Activated T-cell treated with anti-CD3 and anti-CD28 coated beads, Interleukin-2, amount 50 U/mL, for 4 hours (primary cell): ENCODE measurements at regions not wholly inside any gene's neighbourhood (a gene's known extent, or its start where the extent isn't known, plus 50 kb on each side); places are given as distances from the start of the nearest gene placed in this dataset.

Experiments
- ATAC-seq, 2 donors: fragments of 200-7000 bp; cut with Tn5 transposase; one replicate each; pipeline ENCODE4 v1.10.0; 2021
- DNase-seq: peaks from one replicate; pipeline ENCODE4 v3.0.0-alpha.2; 2020
- H3K27me3 Mint-ChIP-seq: one replicate; pipeline ENCODE4 v1.8.0; 2021; ENCODE audit warnings: low read depth, mixed read lengths
- H3K36me3 Mint-ChIP-seq: one replicate; pipeline ENCODE4 v1.8.0; 2022; ENCODE audit warnings: mixed read lengths; ENCODE audit not compliant: insufficient read depth
- H3K4me1 Mint-ChIP-seq: one replicate; pipeline ENCODE4 v1.8.0; 2021; ENCODE audit warnings: low read depth, mixed read lengths
- H3K4me3 Mint-ChIP-seq: one replicate; pipeline ENCODE4 v1.8.0; 2021; ENCODE audit warnings: mild to moderate bottlenecking, moderate library complexity, mixed read lengths
- H3K9me3 Mint-ChIP-seq: one replicate; pipeline ENCODE4 v1.8.0; 2021; ENCODE audit warnings: mixed read lengths

GRCh38 chr5:2142456-2142954 lies 259.8 kb upstream of the IRX4 start:
- no peaks in the 10 kb centered on the region for H3K36me3 Mint-ChIP-seq
- DNase-seq (no peak), ATAC-seq (no peak)
- H3K4me3 Mint-ChIP-seq, result no peak overlapping the region
- H3K27me3 Mint-ChIP-seq, result peaks cover 12% of the 10 kb centered on the region
- no peaks in the 10 kb centered on the region for H3K4me1 Mint-ChIP-seq
- H3K9me3 Mint-ChIP-seq, result no peaks in the 10 kb centered on the region

GRCh38 chr5:2141254-2142000 lies 258.7 kb upstream of the IRX4 start:
- H3K9me3 Mint-ChIP-seq, result no peaks in the 10 kb centered on the region
- H3K4me1 Mint-ChIP-seq, result peaks cover 2% of the 10 kb centered on the region
- peaks cover 12% of the 10 kb centered on the region for H3K27me3 Mint-ChIP-seq
- H3K36me3 Mint-ChIP-seq, result no peaks in the 10 kb centered on the region
- no peak overlapping the region for H3K4me3 Mint-ChIP-seq
- DNase-seq (no peak), ATAC-seq (no peak)

- ATAC-seq, result no peak
- no peak for DNase-seq
- Mint-ChIP-seq H3K36me3 (no peaks in the 10 kb centered on the region), H3K4me3 (no peak overlapping the region), H3K9me3 (no peaks in the 10 kb centered on the region), H3K4me1 (peaks cover 3% of the 10 kb centered on the region), H3K27me3 (peaks cover 12% of the 10 kb centered on the region)
Observed at GRCh38 chr5:2140501-2141175, 257.9 kb upstream of the IRX4 start.

- Mint-ChIP-seq H3K27me3 (peaks cover 12% of the 10 kb centered on the region), H3K9me3 (no peaks in the 10 kb centered on the region), H3K4me3 (no peak overlapping the region), H3K36me3 (no peaks in the 10 kb centered on the region), H3K4me1 (peaks cover 3% of the 10 kb centered on the region)
- DNase-seq (no peak), ATAC-seq (no peak)
Observed at GRCh38 chr5:2139478-2139877, 256.8 kb upstream of the IRX4 start.

- DNase-seq (no peak), ATAC-seq (no peak)
- no peaks in the 10 kb centered on the region for H3K36me3 Mint-ChIP-seq
- peaks cover 12% of the 10 kb centered on the region for H3K27me3 Mint-ChIP-seq
- H3K9me3 Mint-ChIP-seq, result no peaks in the 10 kb centered on the region
- H3K4me3 Mint-ChIP-seq, result no peak overlapping the region
- peaks cover 3% of the 10 kb centered on the region for H3K4me1 Mint-ChIP-seq
Observed at GRCh38 chr5:2138896-2139295, 256.2 kb upstream of the IRX4 start.

GRCh38 chr5:2137444-2138050 lies 254.8 kb upstream of the IRX4 start:
- no peaks in the 10 kb centered on the region for H3K36me3 Mint-ChIP-seq
- peaks cover 9% of the 10 kb centered on the region for H3K27me3 Mint-ChIP-seq
- peaks cover 3% of the 10 kb centered on the region for H3K4me1 Mint-ChIP-seq
- H3K9me3 Mint-ChIP-seq, result no peaks in the 10 kb centered on the region
- H3K4me3 Mint-ChIP-seq, result no peak overlapping the region
- DNase-seq (no peak), ATAC-seq (no peak)

GRCh38 chr5:2136728-2137333 lies 254.1 kb upstream of the IRX4 start:
- H3K36me3 Mint-ChIP-seq, result no peaks in the 10 kb centered on the region
- peak; percentile 11 for DNase-seq
- peaks cover 9% of the 10 kb centered on the region for H3K27me3 Mint-ChIP-seq
- H3K4me1 Mint-ChIP-seq, result peaks cover 3% of the 10 kb centered on the region
- no peak overlapping the region for H3K4me3 Mint-ChIP-seq
- no peaks in the 10 kb centered on the region for H3K9me3 Mint-ChIP-seq
- ATAC-seq, result no peak

- ATAC-seq (no peak), DNase-seq (no peak)
- Mint-ChIP-seq H3K9me3 (no peaks in the 10 kb centered on the region), H3K4me1 (peaks cover 3% of the 10 kb centered on the region), H3K4me3 (no peak overlapping the region), H3K36me3 (no peaks in the 10 kb centered on the region), H3K27me3 (peaks cover 9% of the 10 kb centered on the region)
Observed at GRCh38 chr5:2135833-2136232, 253.1 kb upstream of the IRX4 start.

GRCh38 chr5:2135354-2135753 lies 252.6 kb upstream of the IRX4 start:
- no peaks in the 10 kb centered on the region for H3K9me3 Mint-ChIP-seq
- H3K4me1 Mint-ChIP-seq, result peaks cover 3% of the 10 kb centered on the region
- ATAC-seq, result no peak
- no peaks in the 10 kb centered on the region for H3K36me3 Mint-ChIP-seq
- H3K4me3 Mint-ChIP-seq, result no peak overlapping the region
- DNase-seq, result no peak
- H3K27me3 Mint-ChIP-seq, result peaks cover 6% of the 10 kb centered on the region

GRCh38 chr5:2134543-2135292 lies 252.0 kb upstream of the IRX4 start:
- H3K36me3 Mint-ChIP-seq, result no peaks in the 10 kb centered on the region
- H3K27me3 Mint-ChIP-seq, result peaks cover 6% of the 10 kb centered on the region
- H3K9me3 Mint-ChIP-seq, result no peaks in the 10 kb centered on the region
- peaks cover 3% of the 10 kb centered on the region for H3K4me1 Mint-ChIP-seq
- DNase-seq (no peak), ATAC-seq (no peak)
- H3K4me3 Mint-ChIP-seq, result no peak overlapping the region

- Mint-ChIP-seq H3K36me3 (no peaks in the 10 kb centered on the region), H3K4me3 (no peak overlapping the region), H3K4me1 (peaks cover 3% of the 10 kb centered on the region), H3K27me3 (peaks cover 2% of the 10 kb centered on the region), H3K9me3 (no peaks in the 10 kb centered on the region)
- DNase-seq, result no peak
- ATAC-seq, result no peak
Observed at GRCh38 chr5:2133936-2134335, 251.2 kb upstream of the IRX4 start.

- ATAC-seq (no peak), DNase-seq (no peak)
- Mint-ChIP-seq H3K4me1 (peaks cover 3% of the 10 kb centered on the region), H3K9me3 (no peaks in the 10 kb centered on the region), H3K36me3 (no peaks in the 10 kb centered on the region), H3K27me3 (no peaks in the 10 kb centered on the region), H3K4me3 (no peak overlapping the region)
Observed at GRCh38 chr5:2133080-2133479, 250.4 kb upstream of the IRX4 start.

GRCh38 chr5:2132497-2132847 lies 249.7 kb upstream of the IRX4 start:
- H3K4me1 Mint-ChIP-seq, result peaks cover 3% of the 10 kb centered on the region
- ATAC-seq (no peak), DNase-seq (no peak)
- no peaks in the 10 kb centered on the region for H3K36me3 Mint-ChIP-seq
- no peaks in the 10 kb centered on the region for H3K9me3 Mint-ChIP-seq
- H3K27me3 Mint-ChIP-seq, result no peaks in the 10 kb centered on the region
- no peak overlapping the region for H3K4me3 Mint-ChIP-seq
